ENCODE measurements at regions not wholly inside any gene's neighbourhood (a gene's known extent, or its start where the extent isn't known, plus 50 kb on each side); places are given as distances from the start of the nearest gene placed in this dataset.

DNA sequence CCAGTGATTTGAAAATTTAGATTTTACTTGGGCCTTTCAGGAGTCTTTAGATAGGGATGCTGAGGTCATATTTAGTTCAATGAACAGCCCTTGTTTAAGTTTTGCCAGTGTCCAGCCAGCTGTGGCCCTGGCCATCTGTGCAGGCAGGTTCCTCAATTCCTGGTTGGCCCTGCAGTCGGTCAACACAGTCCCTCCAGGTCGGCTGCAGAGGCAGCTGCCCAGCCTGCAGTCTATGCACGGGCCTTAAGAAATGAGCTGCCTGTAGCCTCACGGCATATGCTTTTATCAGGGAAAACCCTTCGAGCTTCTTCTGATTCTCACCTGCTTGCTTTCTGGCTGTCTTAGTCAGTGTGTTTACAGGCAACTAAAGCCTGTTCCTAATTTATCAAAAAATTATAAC is 199.2 kb upstream of the TPM1 start:
- no peak overlapping the region for H3K27ac ChIP-seq (ENCODE audit: low read length)
- H3K4me2 ChIP-seq (ENCODE audit: low read length) = no peak overlapping the region
- H3K27me3 ChIP-seq (ENCODE audit: insufficient read depth, low read depth, low read length) = no peaks in the 10 kb centered on the region
- no peak overlapping the region for H3K9ac ChIP-seq (ENCODE audit: low read length)
- H3K9me2 ChIP-seq (ENCODE audit: insufficient read depth, low read length) = no peaks in the 10 kb centered on the region
- no peaks in the 10 kb centered on the region for H3K9me3 ChIP-seq (ENCODE audit: low read length)
- no peaks in the 10 kb centered on the region for H3F3A ChIP-seq (ENCODE audit: insufficient read depth, low read length, poor library complexity, severe bottlenecking)
- H2AFZ ChIP-seq (ENCODE audit: low read depth, low read length) = no peak overlapping the region
- no peaks in the 10 kb centered on the region for H3K36me3 ChIP-seq (ENCODE audit: insufficient read depth, low read length)
- no peak overlapping the region for H3K4me3 ChIP-seq (ENCODE audit: low read length)
- H3K79me2 ChIP-seq (replicated peaks; ENCODE audit: insufficient read depth, low read length) = no peaks in the 10 kb centered on the region
- no peaks in the 10 kb centered on the region for H4K20me1 ChIP-seq (ENCODE audit: insufficient read depth)
- TF ChIP-seq, protein P1, sequence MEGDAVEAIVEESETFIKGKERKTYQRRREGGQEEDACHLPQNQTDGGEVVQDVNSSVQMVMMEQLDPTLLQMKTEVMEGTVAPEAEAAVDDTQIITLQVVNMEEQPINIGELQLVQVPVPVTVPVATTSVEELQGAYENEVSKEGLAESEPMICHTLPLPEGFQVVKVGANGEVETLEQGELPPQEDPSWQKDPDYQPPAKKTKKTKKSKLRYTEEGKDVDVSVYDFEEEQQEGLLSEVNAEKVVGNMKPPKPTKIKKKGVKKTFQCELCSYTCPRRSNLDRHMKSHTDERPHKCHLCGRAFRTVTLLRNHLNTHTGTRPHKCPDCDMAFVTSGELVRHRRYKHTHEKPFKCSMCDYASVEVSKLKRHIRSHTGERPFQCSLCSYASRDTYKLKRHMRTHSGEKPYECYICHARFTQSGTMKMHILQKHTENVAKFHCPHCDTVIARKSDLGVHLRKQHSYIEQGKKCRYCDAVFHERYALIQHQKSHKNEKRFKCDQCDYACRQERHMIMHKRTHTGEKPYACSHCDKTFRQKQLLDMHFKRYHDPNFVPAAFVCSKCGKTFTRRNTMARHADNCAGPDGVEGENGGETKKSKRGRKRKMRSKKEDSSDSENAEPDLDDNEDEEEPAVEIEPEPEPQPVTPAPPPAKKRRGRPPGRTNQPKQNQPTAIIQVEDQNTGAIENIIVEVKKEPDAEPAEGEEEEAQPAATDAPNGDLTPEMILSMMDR (IDR thresholded peaks at IDR 0.05; ENCODE audit: poor library complexity, severe bottlenecking) = no peak
- TF ChIP-seq EZH2 (IDR thresholded peaks at IDR 0.05; ENCODE audit: borderline replicate concordance, insufficient read depth, low read length, poor library complexity, severe bottlenecking) (no peak), SMC3 (conservative IDR thresholded peaks at IDR 0.05; ENCODE audit: poor library complexity) (no peak)

DNA sequence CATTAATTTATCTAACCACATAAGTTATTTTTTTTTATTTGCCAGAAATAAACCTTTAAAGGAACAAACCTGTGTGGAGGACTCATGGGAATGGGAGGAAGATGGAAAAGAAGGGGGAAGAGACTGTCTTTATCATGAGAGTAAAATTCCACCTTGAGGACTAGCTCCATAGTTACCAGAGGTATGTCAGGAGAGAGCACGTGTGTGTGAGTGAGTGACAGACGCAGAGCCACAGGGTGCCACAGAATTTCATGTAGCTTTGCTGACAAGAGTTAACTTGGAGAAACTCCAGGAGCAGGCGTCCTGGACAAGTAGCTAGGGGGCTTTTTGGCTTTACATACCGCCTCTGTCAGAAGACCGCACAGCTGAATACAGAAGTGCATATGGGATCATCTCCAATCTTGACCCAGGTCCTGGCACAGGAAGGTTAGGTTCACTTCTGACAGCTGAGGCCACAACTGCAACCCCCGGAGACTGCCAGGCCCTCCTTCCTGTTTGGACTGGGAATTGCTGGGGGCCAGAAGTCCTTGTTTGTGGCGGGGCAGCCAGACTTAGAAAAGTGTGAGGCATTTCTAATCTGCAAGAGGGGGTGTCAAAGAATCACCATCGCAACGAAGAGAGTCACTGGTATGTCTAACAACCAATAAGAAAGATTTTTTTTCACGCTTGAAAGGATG is 197.8 kb upstream of the TPM1 start:
- H3K9me2 ChIP-seq (ENCODE audit: insufficient read depth, low read length) = no peaks in the 10 kb centered on the region
- H3K27ac ChIP-seq (ENCODE audit: low read length) = no peak overlapping the region
- no peaks in the 10 kb centered on the region for H3K9me3 ChIP-seq (ENCODE audit: low read length)
- no peak overlapping the region for H3K4me2 ChIP-seq (ENCODE audit: low read length)
- no peak overlapping the region for H2AFZ ChIP-seq (ENCODE audit: low read depth, low read length)
- H3K4me3 ChIP-seq (ENCODE audit: low read length) = no peak overlapping the region
- H3K79me2 ChIP-seq (replicated peaks; ENCODE audit: insufficient read depth, low read length) = no peaks in the 10 kb centered on the region
- H3K36me3 ChIP-seq (ENCODE audit: insufficient read depth, low read length) = no peaks in the 10 kb centered on the region
- H3K27me3 ChIP-seq (ENCODE audit: insufficient read depth, low read depth, low read length) = no peaks in the 10 kb centered on the region
- no peaks in the 10 kb centered on the region for H3F3A ChIP-seq (ENCODE audit: insufficient read depth, low read length, poor library complexity, severe bottlenecking)
- no peak overlapping the region for H3K9ac ChIP-seq (ENCODE audit: low read length)
- H4K20me1 ChIP-seq (ENCODE audit: insufficient read depth) = no peaks in the 10 kb centered on the region
- TF ChIP-seq, protein P1 (IDR thresholded peaks at IDR 0.05; ENCODE audit: poor library complexity, severe bottlenecking) = no peak
- TF ChIP-seq TAF1 (IDR thresholded peaks at IDR 0.05; ENCODE audit: low read depth) = no peak
- TF ChIP-seq, protein P2, sequence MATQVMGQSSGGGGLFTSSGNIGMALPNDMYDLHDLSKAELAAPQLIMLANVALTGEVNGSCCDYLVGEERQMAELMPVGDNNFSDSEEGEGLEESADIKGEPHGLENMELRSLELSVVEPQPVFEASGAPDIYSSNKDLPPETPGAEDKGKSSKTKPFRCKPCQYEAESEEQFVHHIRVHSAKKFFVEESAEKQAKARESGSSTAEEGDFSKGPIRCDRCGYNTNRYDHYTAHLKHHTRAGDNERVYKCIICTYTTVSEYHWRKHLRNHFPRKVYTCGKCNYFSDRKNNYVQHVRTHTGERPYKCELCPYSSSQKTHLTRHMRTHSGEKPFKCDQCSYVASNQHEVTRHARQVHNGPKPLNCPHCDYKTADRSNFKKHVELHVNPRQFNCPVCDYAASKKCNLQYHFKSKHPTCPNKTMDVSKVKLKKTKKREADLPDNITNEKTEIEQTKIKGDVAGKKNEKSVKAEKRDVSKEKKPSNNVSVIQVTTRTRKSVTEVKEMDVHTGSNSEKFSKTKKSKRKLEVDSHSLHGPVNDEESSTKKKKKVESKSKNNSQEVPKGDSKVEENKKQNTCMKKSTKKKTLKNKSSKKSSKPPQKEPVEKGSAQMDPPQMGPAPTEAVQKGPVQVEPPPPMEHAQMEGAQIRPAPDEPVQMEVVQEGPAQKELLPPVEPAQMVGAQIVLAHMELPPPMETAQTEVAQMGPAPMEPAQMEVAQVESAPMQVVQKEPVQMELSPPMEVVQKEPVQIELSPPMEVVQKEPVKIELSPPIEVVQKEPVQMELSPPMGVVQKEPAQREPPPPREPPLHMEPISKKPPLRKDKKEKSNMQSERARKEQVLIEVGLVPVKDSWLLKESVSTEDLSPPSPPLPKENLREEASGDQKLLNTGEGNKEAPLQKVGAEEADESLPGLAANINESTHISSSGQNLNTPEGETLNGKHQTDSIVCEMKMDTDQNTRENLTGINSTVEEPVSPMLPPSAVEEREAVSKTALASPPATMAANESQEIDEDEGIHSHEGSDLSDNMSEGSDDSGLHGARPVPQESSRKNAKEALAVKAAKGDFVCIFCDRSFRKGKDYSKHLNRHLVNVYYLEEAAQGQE (IDR thresholded peaks at IDR 0.05; ENCODE audit: borderline replicate concordance) = no peak
- no peak for TF ChIP-seq EP300 (conservative IDR thresholded peaks at IDR 0.05; ENCODE audit: poor library complexity, severe bottlenecking)
- TF ChIP-seq SMC3 (conservative IDR thresholded peaks at IDR 0.05; ENCODE audit: poor library complexity) = no peak
- TF ChIP-seq EZH2 (IDR thresholded peaks at IDR 0.05; ENCODE audit: borderline replicate concordance, insufficient read depth, low read length, poor library complexity, severe bottlenecking) = no peak
- TF ChIP-seq MXI1 (conservative IDR thresholded peaks at IDR 0.05; ENCODE audit: poor library complexity, severe bottlenecking) = no peak
- TF ChIP-seq RAD21 (conservative IDR thresholded peaks at IDR 0.05) = no peak
- no peak for TF ChIP-seq POLR2AphosphoS5 (IDR thresholded peaks at IDR 0.05)
